B cell (primary cell): ENCODE measurements at regions not wholly inside any gene's neighbourhood (a gene's known extent, or its start where the extent isn't known, plus 50 kb on each side); places are given as distances from the start of the nearest gene placed in this dataset.

ENCODE experiments used
- ATAC-seq: fragments of 200-7000 bp; cut with Tn5 transposase; one replicate; pipeline ENCODE4 v1.10.0; 2021; ENCODE audit warnings: low read depth, mild to moderate bottlenecking, moderate number of reproducible peaks, moderate library complexity
- CTCF ChIA-PET: fragments of 350-600 bp; sonication (Branson Sonifier 250); formaldehyde crosslinking; loops from one replicate; lab custom pipeline; 2021; ENCODE audit warnings: antibody characterized with exemption, inconsistent platforms; lab: Charles Lee
- POLR2A ChIA-PET: fragments of 350-600 bp; sonication (Branson Sonifier 250); formaldehyde crosslinking; loops from one replicate; lab custom pipeline; 2021; ENCODE audit warnings: antibody characterized with exemption; lab: Charles Lee
- DNase-seq: peaks from one replicate; pipeline ENCODE4 v3.0.0; 2013
- H2AFZ ChIP-seq: 2 replicates; pipeline ENCODE4 v1.6.1; 2012; ENCODE audit warnings: mild to moderate bottlenecking, low read depth, low read length; ENCODE audit not compliant: insufficient read depth, poor library complexity, severe bottlenecking
- H3K27ac ChIP-seq, 2 donors: 1 replicate in 1 of 2; 2 replicates in 1 of 2; pipeline ENCODE4 v1.5.1; 2012 to 2013; ENCODE audit warnings: low read length in 2 of 2, mild to moderate bottlenecking in 2 of 2, moderate library complexity in 1 of 2
- H3K27me3 ChIP-seq, 4 experiments: fragments of 200-600 bp in 1 of 4; sonication (generic) in 1 of 4; replicated peaks in 1 of 4; 1 replicate in 2 of 4; 2 replicates in 2 of 4; pipeline versions ENCODE4 v1.6.1 to v1.7.0; 2013 to 2016; ENCODE audit warnings: low read length in 3 of 4, mild to moderate bottlenecking in 2 of 4, mixed read lengths in 1 of 4, moderate library complexity in 1 of 4; ENCODE audit not compliant: insufficient read depth in 4 of 4, control insufficient read depth in 3 of 4; ENCODE audit errors: control extremely low read depth in 1 of 4
- H3K36me3 ChIP-seq, 2 experiments: replicated peaks in 1 of 2; 1 replicate in 1 of 2; 2 replicates in 1 of 2; pipeline versions ENCODE4 v1.6.1 to v1.7.1; 2013; ENCODE audit warnings: low read length in 1 of 2; ENCODE audit not compliant: insufficient read depth in 2 of 2, control insufficient read depth in 1 of 2; ENCODE audit errors: control extremely low read depth in 1 of 2, extremely low read depth in 1 of 2
- H3K4me1 ChIP-seq, 2 donors: fragments of 200-600 bp in 1 of 2; sonication (generic) in 1 of 2; 1 replicate in 1 of 2; 2 replicates in 1 of 2; pipeline versions ENCODE4 v1.5.1 to v1.6.1; 2013 to 2017; ENCODE audit warnings: low read length in 2 of 2; ENCODE audit not compliant: control insufficient read depth in 2 of 2, insufficient read depth in 2 of 2
- H3K4me2 ChIP-seq: replicated peaks from 2 replicates; pipeline ENCODE3; 2012; ENCODE audit warnings: mild to moderate bottlenecking, low read depth, low read length; ENCODE audit not compliant: poor library complexity, severe bottlenecking
- H3K4me3 ChIP-seq, 5 experiments: fragments of 200-600 bp in 1 of 5; sonication (generic) in 1 of 5; 1 replicate in 3 of 5; 2 replicates in 2 of 5; pipeline versions ENCODE4 v1.5.1 to v1.7.0; 2011 to 2016; ENCODE audit warnings: low read length in 4 of 5, mild to moderate bottlenecking in 4 of 5, low read depth in 2 of 5, control low read depth in 1 of 5, moderate library complexity in 1 of 5; ENCODE audit not compliant: insufficient read depth in 1 of 5; ENCODE audit errors: control extremely low read depth in 1 of 5, extremely low read depth in 1 of 5
- H3K79me2 ChIP-seq: fragments of 200-600 bp; sonication (generic); one replicate; pipeline ENCODE4 v1.6.0; 2016; ENCODE audit warnings: low read length; ENCODE audit not compliant: control insufficient read depth, insufficient read depth
- H3K9ac ChIP-seq: fragments of 200-600 bp; sonication (generic); 2 replicates; pipeline ENCODE4 v1.6.1; 2017; ENCODE audit warnings: mild to moderate bottlenecking, low read length, moderate library complexity
- H3K9me3 ChIP-seq, 3 donors: one replicate each; pipeline versions ENCODE4 v1.6.1 to v1.7.1; 2013; ENCODE audit warnings: low read length in 2 of 3; ENCODE audit not compliant: control insufficient read depth in 2 of 3, insufficient read depth in 1 of 3; ENCODE audit errors: control extremely low read depth in 1 of 3
- H4K20me1 ChIP-seq: 2 replicates; pipeline ENCODE4 v1.6.0; 2012; ENCODE audit warnings: mild to moderate bottlenecking, low read length; ENCODE audit not compliant: insufficient read depth, control insufficient read depth, poor library complexity, severe bottlenecking
- H3K27ac Mint-ChIP-seq: one replicate; pipeline ENCODE4 v1.8.0; 2021; ENCODE audit warnings: mixed read lengths
- H3K27me3 Mint-ChIP-seq: one replicate; pipeline ENCODE4 v1.8.0; 2021; ENCODE audit warnings: mixed read lengths
- H3K4me1 Mint-ChIP-seq: one replicate; pipeline ENCODE4 v1.8.0; 2021; ENCODE audit warnings: mixed read lengths
- H3K4me3 Mint-ChIP-seq: one replicate; pipeline ENCODE4 v1.8.0; 2021; ENCODE audit warnings: mixed read lengths
- H3K9me3 Mint-ChIP-seq: one replicate; pipeline ENCODE4 v1.8.0; 2022; ENCODE audit warnings: mixed read lengths; ENCODE audit not compliant: insufficient read depth
- CTCF ChIP-seq: fragments of 200-600 bp; IDR thresholded peaks from one replicate; pipeline ENCODE4 v1.8.0; 2022; ENCODE audit warnings: antibody characterized with exemption, mild to moderate bottlenecking
- EZH2 ChIP-seq: IDR thresholded peaks from 2 replicates; pipeline ENCODE4 v1.6.1; 2012; ENCODE audit warnings: borderline replicate concordance, low read depth, mild to moderate bottlenecking, moderate library complexity, low read length; ENCODE audit not compliant: insufficient read depth, poor library complexity, severe bottlenecking
- WGBS: methylation state at CpG from one replicate; pipeline ENCODE4 v1.1.5; 2013; ENCODE audit warnings: missing lambda C conversion rate; ENCODE audit not compliant: insufficient coverage; 5-methylcytosine and 5-hydroxymethylcytosine counted together
- intact Hi-C: fragments of 100-400 bp; cut with micrococcal nuclease; formaldehyde crosslinking; loops from one replicate; pipeline ENCODE4 v1.10.0; 2022

- TF ChIP-seq CTCF (no peak), EZH2 (no peak)
- CTCF ChIA-PET = no interaction called here
- Histone ChIP-seq H2AFZ (no peak overlapping the region), H4K20me1 (no peaks in the 10 kb centered on the region), H3K27me3 (peaks cover 0 to 4% (median 0%) of the 10 kb centered on the region in 4 experiments), H3K79me2 (no peaks in the 10 kb centered on the region), H3K9me3 (no peaks in the 10 kb centered on the region), H3K4me2 (no peak overlapping the region), H3K27ac (no peak overlapping the region), H3K4me1 (peaks cover 6 to 7% of the 10 kb centered on the region in 2 donors), H3K4me3 (no peak overlapping the region), H3K9ac (no peak overlapping the region), H3K36me3 (no peaks in the 10 kb centered on the region)
- peaks cover 9% of the 10 kb centered on the region for H3K4me1 Mint-ChIP-seq
- POLR2A ChIA-PET = no interaction called here
- ATAC-seq = no peak
- no peak overlapping the region for H3K27ac Mint-ChIP-seq
- intact Hi-C loops = no loop called here
- DNase-seq = no peak
- H3K4me3 Mint-ChIP-seq = no peak overlapping the region
- no peaks in the 10 kb centered on the region for H3K9me3 Mint-ChIP-seq
- peaks cover 52% of the 10 kb centered on the region for H3K27me3 Mint-ChIP-seq
Measured at GRCh38 chr1:157288996-157289395, 150.8 kb upstream of the ETV3 start.

- ATAC-seq (no peak), DNase-seq (no peak)
- CTCF ChIA-PET = no interaction called here
- Histone ChIP-seq H3K9ac (no peak overlapping the region), H2AFZ (no peak overlapping the region), H3K27ac (no peak overlapping the region), H3K4me3 (no peak overlapping the region), H3K4me2 (no peak overlapping the region), H3K36me3 (no peaks in the 10 kb centered on the region), H3K79me2 (no peaks in the 10 kb centered on the region), H3K9me3 (no peaks in the 10 kb centered on the region), H3K27me3 (peaks cover 0 to 4% (median under 1%) of the 10 kb centered on the region in 4 experiments), H4K20me1 (no peaks in the 10 kb centered on the region), H3K4me1 (peaks cover 3 to 7% of the 10 kb centered on the region in 2 donors)
- peaks cover 8% of the 10 kb centered on the region for H3K4me1 Mint-ChIP-seq
- no peak overlapping the region for H3K4me3 Mint-ChIP-seq
- 91% methylated on average over 4 of the region's 4 CpGs for WGBS
- H3K27ac Mint-ChIP-seq = no peak overlapping the region
- intact Hi-C loops = no loop called here
- peaks cover 50% of the 10 kb centered on the region for H3K27me3 Mint-ChIP-seq
- no peak for TF ChIP-seq EZH2
- no peak for TF ChIP-seq CTCF
- no peaks in the 10 kb centered on the region for H3K9me3 Mint-ChIP-seq
- POLR2A ChIA-PET = no interaction called here
Measured at GRCh38 chr1:157288492-157288891, 150.3 kb upstream of the ETV3 start.
